ENCODE measurements at regions not wholly inside any gene's neighbourhood (a gene's known extent, or its start where the extent isn't known, plus 50 kb on each side); places are given as distances from the start of the nearest gene placed in this dataset.
A peak's percentile ranks its signal among the peaks of the same experiment; 100 is the strongest.
"Not testable (repeated sequence)": the region's sequence is repeated elsewhere in the genome, so short reads cannot be mapped to it uniquely, and the experiment has no call there.

DNA sequence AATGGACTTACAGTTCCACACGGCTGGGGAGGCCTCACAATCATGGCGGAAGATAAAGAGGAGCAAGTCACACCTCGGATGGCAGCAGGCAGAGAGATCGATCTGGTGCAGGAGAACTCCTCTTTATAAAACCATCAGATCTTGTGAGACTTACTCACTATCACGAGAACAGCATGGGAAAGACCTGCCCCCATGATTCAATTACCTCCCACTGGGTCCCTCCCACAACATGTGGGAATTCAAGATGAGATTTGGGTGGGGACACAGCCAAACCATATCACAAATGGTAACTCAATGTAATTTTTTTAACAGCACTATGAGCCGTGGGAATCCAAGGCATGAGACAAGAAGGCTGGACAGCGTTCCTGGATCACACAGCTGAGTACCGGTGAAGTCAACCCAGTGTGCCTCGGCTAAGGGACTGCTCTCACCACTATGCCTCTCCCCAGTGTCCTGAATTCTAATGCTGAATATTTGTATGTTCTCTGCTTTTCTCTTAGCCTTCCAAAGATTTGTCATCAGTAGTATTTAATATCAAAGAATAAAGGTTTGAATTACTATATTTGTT is 84.3 kb downstream of the IRS2 start:
- not testable (repeated sequence) for H3K9me3 Mint-ChIP-seq, ATAC-seq

DNA sequence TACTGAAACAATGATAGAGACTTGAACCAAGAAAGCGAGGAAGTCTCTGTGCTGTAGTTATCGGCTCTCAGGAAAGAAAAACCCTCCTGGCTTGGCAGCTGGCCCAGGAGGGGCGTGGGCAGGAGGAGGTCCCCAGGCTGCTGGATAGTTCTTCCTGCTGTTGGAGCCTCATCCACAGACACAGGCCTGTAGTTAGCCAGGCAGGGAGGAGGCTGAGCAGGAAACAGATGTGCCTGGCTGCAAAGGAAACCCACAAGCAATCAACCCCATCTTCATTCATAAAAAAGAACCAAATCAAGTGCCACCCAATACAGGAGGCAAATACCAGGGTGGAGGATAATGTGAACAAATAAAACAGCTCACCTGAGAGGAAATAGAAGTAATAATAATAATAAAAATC is 86.2 kb downstream of the IRS2 start:
- peaks cover 54 to 66% of the 10 kb centered on the region in 2 donors for H3K27me3 Mint-ChIP-seq
- H3K9me3 Mint-ChIP-seq, result no peaks in the 10 kb centered on the region
- H3K4me1 Mint-ChIP-seq (ENCODE audit: low read depth in 2 of 2), result peaks cover 11 to 13% of the 10 kb centered on the region in 2 donors
- no peak overlapping the region for H3K4me3 Mint-ChIP-seq
- DNase-seq (ENCODE audit: low spot score), result no peak
- H3K27ac Mint-ChIP-seq, result no peak overlapping the region
- H3K36me3 Mint-ChIP-seq, result peaks cover 11% of the 10 kb centered on the region
- no peak for ATAC-seq

More for the DNA sequence above, 84.3 kb downstream of the IRS2 start:
- DNase-seq (ENCODE audit: low spot score); H3K4me3 Mint-ChIP-seq; H3K27ac Mint-ChIP-seq: not testable (repeated sequence)
- Mint-ChIP-seq H3K27me3 (peaks cover 54 to 55% of the 10 kb centered on the region in 2 donors), H3K36me3 (peaks cover 11% of the 10 kb centered on the region), H3K4me1 (ENCODE audit: low read depth in 2 of 2) (peaks cover 23 to 24% of the 10 kb centered on the region in 2 donors)

DNA sequence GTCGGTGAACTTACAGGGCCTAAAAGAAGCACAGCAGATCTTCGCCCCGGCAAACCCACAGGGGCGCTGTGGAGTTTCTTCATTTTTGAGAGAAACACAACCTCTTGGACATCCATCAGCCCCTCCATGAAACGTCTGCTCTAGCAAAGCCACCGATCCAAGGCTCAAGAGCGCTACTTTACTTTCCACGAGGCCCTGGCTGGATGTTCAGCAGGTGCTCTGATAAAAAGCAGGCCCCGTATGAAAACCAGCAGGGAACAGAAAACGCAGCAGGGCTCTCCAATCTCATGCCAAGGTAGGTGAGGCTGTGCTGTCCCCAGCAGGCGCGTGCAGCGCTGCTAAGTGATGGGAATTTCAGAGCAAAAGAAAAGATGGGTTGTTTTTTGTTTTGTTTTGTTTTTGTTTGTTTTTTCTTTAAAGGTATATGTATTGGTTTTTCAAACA is 86.7 kb downstream of the IRS2 start:
- Mint-ChIP-seq H3K4me1 (ENCODE audit: low read depth in 2 of 2) (peaks cover 6 to 8% of the 10 kb centered on the region in 2 donors), H3K27me3 (peaks cover 49 to 61% of the 10 kb centered on the region in 2 donors), H3K36me3 (peaks cover 8% of the 10 kb centered on the region), H3K27ac (no peak overlapping the region), H3K9me3 (no peaks in the 10 kb centered on the region), H3K4me3 (no peak overlapping the region)
- no peak for ATAC-seq
- DNase-seq (ENCODE audit: low spot score), result no peak

DNA sequence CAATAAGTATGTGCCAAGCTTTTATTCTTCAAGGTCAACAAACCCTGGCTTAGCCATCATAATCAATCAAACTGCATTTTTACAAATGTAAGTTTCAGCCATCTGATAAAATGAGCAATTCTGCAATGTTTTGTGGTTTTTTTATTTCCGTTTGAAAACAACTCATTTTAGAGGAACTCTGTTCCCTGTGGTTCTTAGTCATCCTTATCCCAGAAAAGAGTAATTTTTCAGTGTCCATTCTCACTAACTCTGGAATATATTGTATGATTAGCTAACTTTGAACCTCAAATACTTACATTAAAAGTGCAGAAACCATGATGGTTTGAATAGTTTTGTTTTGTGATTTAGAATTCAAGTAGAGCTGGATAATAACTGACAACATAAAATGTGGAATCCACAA is 87.6 kb downstream of the IRS2 start:
- peaks cover 40 to 52% of the 10 kb centered on the region in 2 donors for H3K27me3 Mint-ChIP-seq
- H3K27ac Mint-ChIP-seq, result no peak overlapping the region
- H3K9me3 Mint-ChIP-seq, result no peaks in the 10 kb centered on the region
- DNase-seq (ENCODE audit: low spot score) (no peak), ATAC-seq (no peak)
- H3K4me3 Mint-ChIP-seq, result no peak overlapping the region
- no peaks in the 10 kb centered on the region for H3K4me1 Mint-ChIP-seq (ENCODE audit: low read depth in 2 of 2)
- no peaks in the 10 kb centered on the region for H3K36me3 Mint-ChIP-seq

GRCh38 chr13:109697936-109698335 is 88.4 kb downstream of the IRS2 start:
- Mint-ChIP-seq H3K9me3 (no peaks in the 10 kb centered on the region), H3K27ac (no peak overlapping the region), H3K36me3 (no peaks in the 10 kb centered on the region), H3K4me1 (ENCODE audit: low read depth in 2 of 2) (no peaks in the 10 kb centered on the region), H3K4me3 (no peak overlapping the region), H3K27me3 (peaks cover 37 to 44% of the 10 kb centered on the region in 2 donors)
- ATAC-seq (no peak), DNase-seq (ENCODE audit: low spot score) (no peak)

GRCh38 chr13:109695402-109696190 is 90.8 kb downstream of the IRS2 start:
- DNase-seq (ENCODE audit: low spot score) (no peak), ATAC-seq (peak in 1 of 2 donors; percentile 36)
- Mint-ChIP-seq H3K4me3 (no peak overlapping the region), H3K36me3 (no peaks in the 10 kb centered on the region), H3K4me1 (ENCODE audit: low read depth in 2 of 2) (no peaks in the 10 kb centered on the region), H3K9me3 (no peaks in the 10 kb centered on the region), H3K27me3 (peaks cover 26 to 29% of the 10 kb centered on the region in 2 donors), H3K27ac (no peak overlapping the region)

DNA sequence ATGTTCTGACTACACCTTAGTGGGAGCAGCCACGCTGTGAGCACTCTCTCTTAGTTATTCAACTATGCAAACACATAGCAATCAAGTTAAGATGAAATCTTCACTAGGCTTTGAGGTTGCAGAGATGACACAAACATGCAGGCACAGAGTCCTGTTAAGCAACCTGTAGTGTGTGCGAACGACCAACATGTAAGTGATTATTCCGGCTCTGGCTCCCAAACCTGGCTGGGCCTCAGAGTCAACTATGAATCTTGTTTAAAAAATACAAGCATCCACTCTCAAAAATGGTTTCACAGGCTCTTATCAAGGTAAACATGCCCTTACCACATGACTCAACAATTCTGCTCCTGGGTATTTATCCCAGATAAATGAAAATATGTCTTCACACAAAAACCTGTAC is 91.4 kb downstream of the IRS2 start:
- ATAC-seq (no peak), DNase-seq (ENCODE audit: low spot score) (no peak)
- no peak overlapping the region for H3K4me3 Mint-ChIP-seq
- H3K9me3 Mint-ChIP-seq, result no peaks in the 10 kb centered on the region
- no peaks in the 10 kb centered on the region for H3K4me1 Mint-ChIP-seq (ENCODE audit: low read depth in 2 of 2)
- no peak overlapping the region for H3K27ac Mint-ChIP-seq
- peaks cover 22 to 28% of the 10 kb centered on the region in 2 donors for H3K27me3 Mint-ChIP-seq
- no peaks in the 10 kb centered on the region for H3K36me3 Mint-ChIP-seq

DNA sequence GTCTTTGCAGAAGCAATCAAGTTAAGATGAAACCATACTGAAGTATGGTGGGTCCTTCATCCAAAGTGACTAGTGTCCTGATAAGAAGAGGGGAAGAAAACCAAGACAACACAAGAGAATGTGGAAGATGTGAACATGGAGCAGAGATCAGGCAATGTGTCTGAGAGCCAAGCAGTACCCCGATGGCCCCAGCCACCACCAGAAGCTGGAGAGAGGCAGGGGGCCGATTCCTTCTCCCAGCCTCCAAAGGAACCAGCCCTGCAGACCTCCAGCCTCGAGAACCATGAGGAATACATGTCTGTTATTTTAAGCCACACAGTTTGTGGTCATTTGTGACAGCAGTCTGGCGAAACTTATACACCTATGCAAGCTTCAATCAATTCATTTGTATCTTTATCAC is 93.2 kb downstream of the IRS2 start:
- Mint-ChIP-seq H3K4me3 (no peak overlapping the region), H3K27me3 (peaks cover 28% of the 10 kb centered on the region in 2 donors), H3K27ac (no peak overlapping the region), H3K36me3 (no peaks in the 10 kb centered on the region), H3K4me1 (ENCODE audit: low read depth in 2 of 2) (no peaks in the 10 kb centered on the region), H3K9me3 (no peaks in the 10 kb centered on the region)
- DNase-seq (ENCODE audit: low spot score), result no peak
- ATAC-seq, result no peak

DNA sequence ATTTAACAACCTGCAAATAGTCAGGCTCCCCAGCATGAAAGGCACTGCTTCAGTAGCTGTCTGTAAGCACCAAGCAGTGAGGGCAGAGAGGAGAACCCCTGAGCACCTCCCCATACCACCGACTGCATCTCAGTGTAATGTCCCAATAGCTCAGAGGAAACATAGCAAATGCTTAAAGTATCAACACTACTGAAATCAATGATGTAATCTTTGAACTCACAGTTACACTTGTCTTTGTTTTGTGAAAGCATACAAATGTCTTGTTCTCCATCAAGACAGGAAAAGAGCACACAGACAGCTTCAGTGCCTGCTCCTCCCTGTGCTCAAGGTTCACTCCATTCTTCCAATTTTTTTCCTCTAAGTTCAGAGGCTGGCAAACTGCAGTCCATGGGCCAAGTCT is 94.7 kb downstream of the IRS2 start:
- no peak for ATAC-seq
- Mint-ChIP-seq H3K36me3 (no peaks in the 10 kb centered on the region), H3K27me3 (peaks cover 17 to 20% of the 10 kb centered on the region in 2 donors), H3K4me1 (ENCODE audit: low read depth in 2 of 2) (no peaks in the 10 kb centered on the region), H3K27ac (no peak overlapping the region), H3K9me3 (no peaks in the 10 kb centered on the region), H3K4me3 (no peak overlapping the region)
- DNase-seq (ENCODE audit: low spot score), result no peak

DNA sequence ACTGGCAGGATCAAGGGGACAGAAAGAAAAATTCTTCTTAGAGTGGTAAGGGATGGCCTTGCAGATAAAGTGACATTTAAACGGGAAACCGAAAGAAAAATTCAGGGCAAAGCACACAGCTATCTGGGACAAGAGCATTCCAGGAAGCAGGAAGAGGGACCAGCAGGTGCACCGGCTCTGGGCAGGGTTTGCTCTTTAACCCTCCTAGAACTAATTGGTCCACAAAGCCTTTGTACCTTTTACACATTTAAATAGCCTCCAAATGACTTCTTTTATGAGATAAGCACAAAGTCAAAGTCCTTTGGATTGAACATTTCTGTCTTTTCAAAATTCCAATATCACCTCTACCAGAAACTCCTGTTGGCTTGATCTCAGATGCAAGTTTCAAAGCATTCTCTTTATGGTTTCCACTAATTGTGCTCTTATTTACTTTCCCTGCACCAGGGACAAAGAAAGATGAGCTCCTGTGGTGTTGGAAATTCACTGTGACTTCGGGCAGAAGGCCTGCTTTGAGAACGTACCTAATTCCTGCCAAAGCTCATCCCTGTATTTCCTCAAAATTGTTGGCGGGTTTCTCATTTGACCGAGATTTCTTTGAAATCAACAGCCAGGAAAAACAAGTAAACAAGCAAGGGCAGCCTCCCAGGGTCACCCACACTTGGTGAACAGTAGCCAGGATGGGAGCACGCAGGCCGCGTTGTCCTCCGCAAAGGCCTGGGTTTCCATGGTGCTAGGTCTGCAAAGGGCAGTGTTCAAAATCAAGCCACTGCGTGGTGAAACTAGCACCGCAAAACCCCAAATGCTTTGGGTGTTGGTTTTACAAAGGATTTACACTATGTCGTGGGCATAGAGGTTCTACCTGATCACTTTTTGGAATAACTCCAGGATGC is 98.6 kb downstream of the IRS2 start:
- H3K9me3 Mint-ChIP-seq, result no peaks in the 10 kb centered on the region
- DNase-seq (ENCODE audit: low spot score) (no peak), ATAC-seq (no peak)
- H3K27me3 Mint-ChIP-seq, result peaks cover 22 to 29% of the 10 kb centered on the region in 2 donors
- H3K4me1 Mint-ChIP-seq (ENCODE audit: low read depth in 2 of 2), result no peaks in the 10 kb centered on the region
- no peak overlapping the region for H3K4me3 Mint-ChIP-seq
- no peak overlapping the region for H3K27ac Mint-ChIP-seq
- H3K36me3 Mint-ChIP-seq, result no peaks in the 10 kb centered on the region

DNA sequence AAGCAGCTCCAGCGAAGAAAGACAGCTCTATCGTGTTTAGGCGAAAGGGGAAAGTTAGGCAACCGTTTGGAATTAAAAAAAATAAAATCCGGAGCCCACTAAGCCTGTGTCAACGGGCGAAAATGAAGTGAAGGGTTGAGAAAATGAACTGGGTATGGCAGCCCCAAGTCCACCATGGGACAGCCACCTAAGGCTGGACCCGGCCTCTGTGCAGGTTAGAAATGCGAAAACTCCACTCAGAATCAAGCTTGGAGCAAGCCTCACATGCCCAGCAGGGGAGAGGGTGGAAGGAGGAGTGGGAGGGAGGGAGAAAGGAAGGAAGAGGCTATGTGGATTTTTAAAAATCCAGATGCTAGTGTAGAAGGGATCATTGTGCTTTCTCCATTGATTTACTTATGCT is 101.2 kb downstream of the IRS2 start:
- no peaks in the 10 kb centered on the region for H3K36me3 Mint-ChIP-seq
- ATAC-seq (no peak), DNase-seq (ENCODE audit: low spot score) (no peak)
- H3K9me3 Mint-ChIP-seq, result no peaks in the 10 kb centered on the region
- no peak overlapping the region for H3K27ac Mint-ChIP-seq
- H3K4me3 Mint-ChIP-seq, result no peak overlapping the region
- H3K4me1 Mint-ChIP-seq (ENCODE audit: low read depth in 2 of 2), result no peaks in the 10 kb centered on the region
- peaks cover 26 to 40% of the 10 kb centered on the region in 2 donors for H3K27me3 Mint-ChIP-seq

GRCh38 chr13:109684824-109685202 is 101.6 kb downstream of the IRS2 start:
- Mint-ChIP-seq H3K4me3 (no peak overlapping the region), H3K4me1 (ENCODE audit: low read depth in 2 of 2) (no peaks in the 10 kb centered on the region), H3K9me3 (no peaks in the 10 kb centered on the region), H3K36me3 (no peaks in the 10 kb centered on the region), H3K27ac (no peak overlapping the region), H3K27me3 (peaks cover 25 to 40% of the 10 kb centered on the region in 2 donors)
- no peak for DNase-seq (ENCODE audit: low spot score)
- no peak for ATAC-seq

DNA sequence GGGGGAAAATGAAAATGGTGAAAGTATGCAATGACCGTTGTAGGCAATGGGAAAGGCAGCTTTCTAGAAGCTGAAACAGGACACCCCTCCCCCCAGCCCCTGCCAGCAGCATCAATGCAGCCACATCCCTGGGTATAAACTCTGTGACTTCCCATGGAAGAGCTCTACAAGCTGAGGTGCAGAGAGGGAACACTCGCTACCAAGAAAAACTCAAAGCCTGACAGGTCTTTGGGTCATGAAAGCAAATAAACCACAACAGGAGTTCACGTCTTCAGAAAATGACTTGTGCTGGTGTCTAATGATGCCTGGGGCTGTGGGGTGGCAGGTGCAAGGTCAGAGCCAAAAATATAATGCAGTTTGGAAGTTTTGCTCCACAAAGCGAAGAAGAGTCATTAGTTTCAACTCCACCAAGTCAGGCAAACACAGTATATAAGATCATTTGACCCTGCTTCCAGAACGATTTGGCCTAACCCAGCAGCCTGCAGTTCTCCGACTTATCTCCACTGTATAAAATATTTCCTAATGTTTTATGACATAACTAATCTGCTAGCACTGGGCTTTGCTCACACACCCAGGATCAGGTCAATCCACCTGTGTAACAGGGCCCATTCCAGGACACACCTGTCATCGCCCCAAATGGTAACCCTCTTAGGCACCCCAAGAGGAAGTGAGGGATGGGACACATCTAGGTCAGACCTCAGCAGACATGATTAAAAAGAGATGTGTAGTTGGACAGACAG is 102.1 kb downstream of the IRS2 start:
- Mint-ChIP-seq H3K4me1 (ENCODE audit: low read depth in 2 of 2) (no peaks in the 10 kb centered on the region), H3K9me3 (no peaks in the 10 kb centered on the region), H3K27ac (no peak overlapping the region), H3K27me3 (peaks cover 25 to 40% of the 10 kb centered on the region in 2 donors), H3K4me3 (no peak overlapping the region), H3K36me3 (no peaks in the 10 kb centered on the region)
- ATAC-seq (no peak), DNase-seq (ENCODE audit: low spot score) (no peak)

Data from natural killer cell treated with Interleukin-12 subunit alpha and Interleukin-12 subunit beta and Interleukin-15 and Interleukin-18, amount 100 ng/mL, for 72 hours (primary cell).